Hippocampal formation (tissue), 2 donors: ENCODE measurements at regions not wholly inside any gene's neighbourhood (a gene's known extent, or its start where the extent isn't known, plus 50 kb on each side); places are given as distances from the start of the nearest gene placed in this dataset.

Experiments used
- DNase-seq, 2 donors: peaks; one replicate each; lab custom pipeline; 2025; lab: John Stamatoyannopoulos, UW

DNA sequence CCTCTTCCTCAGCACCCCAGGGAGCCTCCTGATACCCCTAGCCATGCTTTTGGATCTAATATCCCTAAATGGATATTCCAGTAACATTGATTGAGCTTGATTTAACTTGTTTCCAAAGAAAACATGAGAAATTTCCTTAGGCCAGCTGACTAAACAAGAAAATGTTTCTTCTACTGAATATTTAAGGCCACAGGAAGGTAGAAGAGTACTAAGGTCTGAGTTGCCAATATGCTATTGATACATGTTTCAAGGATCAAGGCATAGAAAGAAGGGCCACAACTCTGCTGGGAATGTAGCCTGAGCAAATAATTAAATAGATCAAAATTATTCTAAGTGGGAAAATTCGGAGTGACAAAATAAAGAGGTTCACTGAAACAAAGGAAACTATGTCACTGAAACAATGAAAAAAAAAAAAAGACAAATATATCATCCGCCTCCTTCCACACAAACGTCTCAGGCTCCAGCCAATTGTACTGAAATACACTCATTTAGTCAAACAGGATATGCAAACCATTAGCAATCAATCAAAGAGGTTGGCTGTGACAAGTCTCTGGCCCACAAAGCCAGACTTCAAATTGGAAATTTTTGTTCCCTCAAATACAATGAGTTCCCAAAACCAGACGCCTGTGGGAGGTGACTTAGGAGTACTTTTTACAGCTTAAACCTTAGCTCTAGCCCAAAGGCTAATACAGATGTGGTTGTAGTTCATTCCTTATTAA is 396.2 kb downstream of the HTR7 start:
- no peak for DNase-seq

DNA sequence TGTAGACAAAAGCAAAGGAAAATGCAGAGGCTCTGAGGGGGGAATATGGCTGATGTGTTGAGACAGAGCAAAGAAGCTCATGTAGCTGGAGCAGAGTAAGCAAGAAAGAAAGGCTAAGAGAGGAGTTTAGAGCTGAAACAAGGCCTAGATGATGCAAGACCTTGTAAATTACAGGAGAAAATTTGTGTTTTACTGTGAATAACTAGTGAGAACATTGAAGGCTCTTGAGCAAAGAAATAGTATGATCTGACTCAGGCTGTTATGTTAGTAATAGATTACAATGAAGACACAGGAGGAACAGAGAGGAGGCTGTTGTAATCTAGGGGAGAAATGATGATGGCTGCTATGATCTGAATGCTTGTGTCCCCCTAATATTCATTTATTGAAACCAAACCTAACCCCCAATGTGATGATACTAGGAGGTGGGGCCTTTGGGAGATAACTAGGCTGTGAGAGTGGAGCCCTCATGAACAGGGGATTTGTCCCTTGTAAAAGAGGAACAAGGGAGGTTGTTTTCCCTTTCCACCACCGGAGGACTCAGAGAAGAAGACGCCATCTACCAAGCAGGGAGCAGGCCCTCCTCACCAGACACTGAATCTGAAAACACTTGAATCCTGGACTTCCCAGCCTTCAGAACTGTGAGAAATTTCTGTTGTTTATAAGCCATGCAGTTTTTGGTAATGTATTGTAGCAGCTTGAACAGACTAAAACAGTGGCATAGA is 394.9 kb downstream of the HTR7 start:
- no peak for DNase-seq

DNA sequence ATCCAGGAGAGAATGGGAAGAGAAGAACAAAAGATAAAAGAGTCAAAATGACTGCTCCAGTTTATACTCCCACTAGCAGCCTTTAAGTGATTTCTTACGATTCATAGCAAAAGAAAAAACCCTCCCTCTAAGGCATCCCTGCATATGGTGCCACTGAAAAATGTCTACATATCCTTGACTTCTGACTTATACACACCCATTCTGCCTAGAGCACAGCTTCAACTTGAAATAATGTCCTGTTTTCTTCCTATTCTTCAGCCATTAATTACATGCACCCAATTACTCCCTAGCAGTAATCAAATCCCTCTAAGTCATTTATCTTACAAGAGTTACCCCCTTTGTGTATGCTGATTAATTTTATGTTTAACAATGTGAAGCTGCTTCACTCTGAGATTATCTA is 393.5 kb downstream of the HTR7 start:
- no peak for DNase-seq

DNA sequence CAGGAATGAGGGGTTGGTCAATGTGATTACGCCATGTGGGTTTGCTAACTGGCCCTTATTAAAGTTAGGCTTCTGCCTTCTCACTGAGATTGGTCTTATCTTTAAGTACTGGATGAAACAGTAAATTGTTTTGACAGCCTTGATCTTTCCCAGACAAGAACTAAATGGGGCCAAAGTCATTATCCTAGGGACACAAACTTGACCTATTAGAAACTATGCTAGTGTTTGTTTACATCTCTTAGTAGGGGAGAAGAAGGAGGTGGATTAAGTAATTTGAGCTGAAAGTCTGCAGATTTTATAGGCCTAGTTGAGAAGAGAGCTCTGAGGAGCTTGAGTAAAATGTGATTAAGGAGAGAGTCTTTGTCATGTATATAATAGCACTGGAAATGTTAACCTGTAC is 386.9 kb downstream of the HTR7 start:
- no peak for DNase-seq

DNA sequence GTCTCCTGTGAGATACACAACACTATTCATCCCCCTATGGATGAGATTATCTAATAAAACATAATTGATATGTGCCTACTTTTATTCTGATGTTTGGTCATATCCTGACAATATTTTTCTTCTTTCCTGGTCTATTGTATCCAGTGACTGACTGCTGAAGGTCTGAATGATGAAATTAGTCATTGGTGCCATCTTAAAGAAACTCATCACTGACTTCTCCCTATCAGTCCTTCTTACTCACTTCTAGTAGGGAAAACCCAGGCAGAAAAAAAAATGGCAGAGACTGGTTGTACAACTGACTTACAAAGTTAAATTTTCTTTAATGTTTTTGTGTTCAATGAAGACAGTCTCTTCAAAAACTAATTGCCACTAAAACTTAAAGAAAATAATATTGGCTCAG is 377.4 kb downstream of the HTR7 start:
- DNase-seq: no peak

DNA sequence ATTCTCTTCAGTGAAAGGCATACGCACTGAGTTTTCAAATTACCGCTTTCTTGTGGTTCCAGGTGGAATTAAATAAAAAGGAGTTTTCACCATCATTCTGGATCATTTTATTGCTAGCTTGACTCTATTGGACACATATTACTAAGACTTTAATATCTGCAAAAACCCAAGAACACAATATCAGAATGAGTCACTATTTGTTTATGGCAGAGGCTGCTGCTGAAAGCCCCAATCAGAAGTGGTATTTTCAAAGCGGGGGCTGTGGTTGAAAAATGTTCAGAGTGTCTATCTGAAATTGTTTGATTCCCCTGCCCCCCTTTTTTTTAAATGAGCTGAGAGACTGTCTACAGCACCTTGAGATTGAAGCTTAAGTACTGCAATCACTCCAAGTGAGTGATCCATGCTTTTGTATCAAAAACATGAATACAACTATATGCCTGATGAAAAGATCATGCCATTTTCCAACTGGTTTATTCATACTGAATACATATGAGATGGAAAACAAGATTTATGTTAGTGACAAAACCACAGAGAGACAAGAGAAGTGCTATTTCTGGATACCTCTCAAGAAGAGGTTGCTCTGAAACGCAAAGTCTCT is 376.4 kb downstream of the HTR7 start:
- no peak for DNase-seq

DNA sequence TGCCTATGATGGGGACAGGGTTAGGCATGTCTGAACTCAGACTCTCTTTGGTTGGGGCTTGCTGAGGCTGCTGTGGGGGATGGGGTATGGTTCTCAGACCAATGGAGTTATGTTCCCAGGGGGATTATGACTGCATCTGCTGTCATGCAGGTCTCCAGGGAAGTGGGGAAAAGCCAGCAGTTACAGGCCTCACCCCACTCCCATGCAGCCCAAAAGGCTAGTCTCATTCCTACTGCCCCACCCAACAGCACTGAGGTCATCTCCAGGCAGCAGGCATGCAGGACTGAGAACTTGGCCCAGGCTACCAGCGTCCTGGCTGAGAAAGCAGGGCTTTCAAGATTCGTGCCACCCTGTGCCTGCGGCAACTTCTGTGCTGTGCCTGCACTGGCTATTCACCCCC is 373.3 kb downstream of the HTR7 start:
- no peak for DNase-seq

DNA sequence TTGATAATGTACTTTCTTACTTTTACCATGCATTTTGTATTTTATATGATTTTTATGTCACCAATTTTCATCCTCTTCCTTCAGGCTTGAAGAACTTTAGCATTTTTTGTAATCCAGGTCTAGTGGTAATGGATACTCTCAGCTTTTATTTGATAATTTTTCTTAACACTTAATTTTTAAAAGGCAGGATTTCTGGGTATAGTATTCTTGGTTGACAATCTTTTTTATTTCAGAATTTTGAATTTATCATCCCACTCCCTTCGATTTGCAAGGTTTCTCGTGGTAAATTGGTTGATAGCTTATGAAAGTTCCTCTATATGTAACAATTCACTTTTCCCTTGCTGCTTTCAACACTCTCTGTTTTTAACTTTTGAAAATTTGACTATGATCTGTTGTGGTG is 363.7 kb downstream of the HTR7 start:
- no peak for DNase-seq

DNA sequence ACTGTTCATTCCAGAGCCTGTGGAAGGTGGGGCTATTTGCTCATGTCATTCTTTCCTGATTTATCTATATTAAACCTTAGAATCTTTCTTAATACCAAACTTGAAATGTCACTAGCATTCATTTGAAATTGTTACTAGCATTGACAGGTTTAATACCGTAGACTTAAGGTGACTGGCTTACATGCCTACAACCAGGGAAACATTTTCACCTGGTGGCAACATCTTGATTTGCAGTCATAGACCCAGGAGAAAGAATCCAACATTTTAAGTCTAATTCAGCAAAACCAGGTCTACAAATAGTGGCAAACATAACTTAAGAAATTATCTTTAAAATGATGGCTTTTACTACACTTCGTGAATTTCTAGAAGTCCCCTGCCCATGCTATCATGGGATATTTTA is 353.7 kb downstream of the HTR7 start:
- DNase-seq: no peak

DNA sequence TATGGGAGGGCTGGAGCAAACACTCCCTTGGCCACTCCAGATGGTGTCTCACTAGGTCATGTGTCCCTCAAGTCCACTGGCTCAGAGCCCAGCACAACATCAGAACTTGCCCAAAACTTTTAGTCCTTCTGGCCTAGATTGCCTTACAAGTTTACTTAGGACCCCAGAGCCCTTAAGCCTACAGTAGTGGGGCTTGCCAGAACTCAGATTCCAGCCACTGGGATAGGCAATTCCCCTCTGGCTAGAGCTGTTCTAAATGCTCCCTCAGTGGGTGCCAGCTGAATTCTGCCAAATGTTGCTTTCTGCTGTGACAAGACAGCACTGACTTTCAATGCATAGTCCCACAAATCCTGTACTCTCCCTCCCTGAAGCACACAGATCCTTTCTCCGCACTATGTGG is 331.1 kb downstream of the HTR7 start:
- no peak for DNase-seq

DNA sequence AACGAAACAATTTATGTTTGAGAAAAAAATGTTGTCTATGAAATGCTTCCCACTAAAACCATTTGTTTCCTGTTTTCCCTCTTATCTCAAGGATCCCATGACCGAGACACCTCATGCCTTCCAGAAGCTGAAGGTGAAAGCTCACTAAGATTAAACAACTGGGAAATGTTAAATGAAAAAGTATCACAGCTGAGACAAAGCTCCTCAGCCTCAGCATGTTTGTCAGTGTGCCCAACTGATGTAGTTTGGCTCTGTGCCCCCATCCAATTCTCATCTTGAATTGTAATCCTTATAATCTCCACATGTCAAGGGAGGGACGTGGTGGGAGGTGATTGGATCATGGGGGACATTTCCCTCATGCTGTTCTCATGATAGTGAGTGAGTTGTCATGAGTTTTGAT is 327.3 kb downstream of the HTR7 start:
- DNase-seq: no peak

DNA sequence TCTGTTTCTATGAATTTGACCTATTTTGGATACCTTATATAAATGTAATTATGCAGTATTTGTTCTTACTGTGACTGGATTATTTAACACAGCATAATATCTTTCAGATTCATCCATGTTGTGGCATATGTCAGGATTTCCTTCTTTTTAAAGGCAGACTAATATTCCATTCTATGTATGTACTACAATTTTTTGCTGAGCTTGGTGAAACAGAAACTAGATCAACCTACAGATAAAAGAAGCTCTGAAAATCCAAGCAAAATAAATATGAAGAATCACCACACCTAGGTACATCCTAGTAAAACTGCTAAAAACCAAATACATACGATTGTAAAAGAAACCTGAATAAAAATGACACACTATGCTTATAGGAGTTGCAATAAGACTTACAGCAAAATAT is 300.5 kb downstream of the HTR7 start:
- DNase-seq: no peak

DNA sequence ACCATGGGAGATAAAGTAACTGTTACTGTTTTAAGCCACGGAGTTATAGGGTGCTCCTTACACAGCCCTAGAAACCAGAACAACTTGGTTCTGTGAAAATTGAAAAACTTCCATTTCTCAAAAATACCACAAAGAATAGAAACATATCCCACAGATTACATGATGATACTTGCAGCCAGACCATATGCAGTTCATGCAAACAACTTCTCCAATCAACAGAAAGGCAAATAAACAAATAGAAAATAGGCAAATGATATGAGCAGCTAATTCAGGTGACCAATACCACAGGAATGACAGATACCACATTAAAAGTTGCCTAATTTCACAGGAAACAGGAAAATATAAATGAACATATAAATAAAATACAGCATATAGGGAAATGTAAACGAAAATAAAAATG is 297.5 kb downstream of the HTR7 start:
- no peak for DNase-seq

DNA sequence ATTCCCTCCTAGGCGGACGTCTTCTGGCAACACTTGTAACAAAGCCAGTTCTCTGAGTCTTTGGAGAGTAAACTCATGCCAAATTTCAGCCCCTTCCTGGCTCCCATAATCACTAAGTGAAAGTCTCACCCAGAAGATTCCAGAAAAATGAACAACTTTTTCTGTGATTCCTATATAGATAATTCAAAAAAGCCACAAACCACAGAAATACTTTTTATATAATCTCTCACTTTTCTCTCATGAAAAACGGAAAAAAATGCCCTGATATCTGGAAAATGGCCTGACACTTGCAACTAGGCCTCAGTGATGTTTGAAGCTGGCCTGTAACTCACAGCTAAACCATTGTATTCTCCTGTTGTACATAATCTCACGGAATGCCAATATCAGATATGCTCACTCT is 296.2 kb downstream of the HTR7 start:
- no peak for DNase-seq

DNA sequence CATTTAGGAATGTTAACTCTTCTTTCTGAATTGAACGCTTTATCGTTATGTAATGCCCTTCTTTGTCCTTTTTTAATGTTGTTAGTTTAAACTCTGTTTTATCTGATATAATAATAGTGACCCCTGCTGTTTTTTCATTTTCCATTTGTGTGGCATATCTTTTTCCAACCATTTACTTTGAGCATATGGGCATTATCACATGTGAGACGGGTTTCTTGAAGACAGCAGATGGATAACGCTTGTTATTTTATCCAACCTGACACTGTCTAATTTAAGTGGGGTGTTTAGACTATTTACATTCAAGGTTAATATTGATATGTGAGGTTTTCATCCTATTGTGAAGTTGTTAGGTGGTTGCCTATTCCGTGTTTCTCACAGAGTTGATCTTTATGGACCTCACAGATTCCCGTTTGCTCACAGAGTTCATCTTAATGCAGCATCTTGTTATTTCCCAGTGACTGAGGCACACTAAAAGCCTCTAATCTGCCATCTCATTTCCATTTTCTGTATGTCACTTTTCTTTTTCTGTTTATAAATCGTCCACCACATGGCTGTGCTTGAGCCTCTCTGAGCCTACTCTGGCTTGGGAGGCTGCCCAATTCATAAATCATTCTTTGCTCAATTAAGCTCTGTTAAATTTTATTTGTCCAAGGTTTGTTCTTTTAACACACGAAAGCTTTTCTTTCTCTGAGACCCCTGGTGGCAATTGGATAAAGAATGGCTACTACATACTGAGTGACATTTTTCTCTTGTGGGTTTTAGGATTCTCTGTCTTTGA is 286.2 kb downstream of the HTR7 start:
- no peak for DNase-seq

DNA sequence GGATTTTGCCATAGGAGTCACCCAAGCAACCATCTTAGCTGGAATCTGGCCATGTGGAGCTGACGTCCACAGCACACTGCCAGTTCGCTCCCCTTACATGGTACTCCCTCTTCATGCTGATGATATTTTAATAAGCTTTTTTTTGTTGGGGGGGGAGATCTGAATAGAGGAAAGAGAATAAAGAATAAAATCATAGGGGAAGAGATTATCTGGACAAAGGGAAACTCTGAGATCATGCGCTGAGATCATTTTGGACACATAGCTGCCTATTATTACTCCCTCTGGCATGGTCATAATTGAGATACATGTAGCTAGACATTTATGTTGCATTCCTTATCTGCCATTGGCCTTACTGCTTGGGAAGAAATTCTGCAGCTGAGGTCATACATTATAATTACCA is 282.7 kb downstream of the HTR7 start:
- DNase-seq: no peak

DNA sequence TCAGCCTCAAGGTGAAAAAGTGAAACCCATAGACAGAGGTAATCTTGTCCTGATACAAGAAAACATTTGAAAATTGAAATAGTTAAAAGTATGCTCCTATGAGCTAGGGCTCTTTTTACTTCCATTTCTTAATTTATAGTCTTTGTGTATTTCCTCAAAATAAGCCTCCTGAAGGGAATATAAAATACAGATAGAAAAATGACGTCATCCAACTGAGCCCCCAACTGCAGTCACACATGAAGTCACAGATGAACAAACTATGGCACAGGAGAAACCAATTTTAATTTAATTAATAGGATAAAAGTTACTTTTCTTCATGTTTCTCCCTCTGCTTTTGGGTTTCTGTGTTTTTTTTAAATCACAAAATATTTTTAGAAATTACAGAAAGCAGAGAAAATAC is 280.3 kb downstream of the HTR7 start:
- no peak for DNase-seq

DNA sequence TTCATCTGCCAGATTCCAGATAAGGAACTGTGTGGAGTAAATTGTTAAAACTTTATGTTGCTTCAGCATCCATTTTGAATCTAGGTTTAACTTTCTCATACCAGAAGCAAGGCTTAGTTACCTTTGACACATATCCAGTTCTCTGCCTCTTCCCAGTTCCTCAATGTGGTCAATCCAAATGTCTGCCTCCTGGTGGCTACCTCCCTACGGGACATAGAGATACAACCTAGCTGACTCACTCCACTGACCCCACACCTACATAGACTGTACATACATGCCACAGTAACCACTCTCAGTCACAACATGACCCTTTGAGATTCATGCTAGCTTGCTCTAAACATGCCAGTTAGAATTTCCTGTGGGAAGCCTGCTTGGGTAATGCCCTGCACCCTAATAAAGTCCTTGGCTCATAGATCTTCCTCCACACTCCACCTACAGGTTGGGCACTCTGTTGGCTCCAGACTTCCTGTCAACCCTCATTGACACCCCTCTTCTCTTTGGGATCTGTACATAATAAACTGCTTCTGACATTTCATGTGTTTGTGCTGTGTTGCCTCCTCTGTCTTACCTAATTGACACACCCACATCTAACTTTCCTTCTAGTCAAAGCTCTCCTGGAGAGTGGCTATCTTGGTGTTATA is 278.1 kb downstream of the HTR7 start:
- no peak for DNase-seq

DNA sequence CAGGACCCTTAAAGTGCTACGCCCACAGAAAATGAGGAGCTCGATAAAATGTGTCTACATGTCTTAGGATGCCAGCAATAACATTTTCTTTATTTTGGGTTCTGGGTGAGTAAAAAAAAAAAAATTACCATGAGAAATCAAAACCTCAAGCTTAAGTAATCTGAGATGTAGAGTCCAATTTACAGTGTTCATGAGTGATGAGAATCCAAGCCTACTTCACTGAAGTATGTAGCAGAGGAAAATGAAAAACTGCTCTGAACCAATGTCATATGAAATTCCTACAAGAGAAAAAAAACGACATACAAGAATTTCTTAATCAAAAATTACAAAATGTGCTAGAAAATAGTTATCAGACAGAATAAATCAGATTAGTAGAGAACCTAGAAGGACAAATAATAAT is 274.4 kb downstream of the HTR7 start:
- no peak for DNase-seq

DNA sequence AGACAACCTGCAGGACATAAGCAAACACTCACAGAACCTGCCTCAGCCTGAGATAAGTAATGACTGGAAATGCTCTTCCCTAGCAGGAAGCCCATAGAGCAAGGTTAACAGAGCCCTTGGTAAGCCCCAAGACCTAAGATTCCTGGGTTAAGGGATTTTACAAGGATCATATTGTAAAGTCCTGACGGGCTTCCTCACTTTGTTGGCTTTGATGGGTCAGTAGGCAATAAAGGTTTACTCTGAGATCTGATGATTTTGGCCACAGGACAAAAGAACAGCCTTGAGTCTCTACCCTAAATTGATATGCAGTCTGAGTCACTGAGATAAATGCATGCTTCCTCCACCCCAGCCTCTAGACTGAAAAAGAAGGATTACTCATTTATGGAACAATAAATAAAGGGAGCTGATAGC is 270.8 kb downstream of the HTR7 start:
- no peak for DNase-seq

DNA sequence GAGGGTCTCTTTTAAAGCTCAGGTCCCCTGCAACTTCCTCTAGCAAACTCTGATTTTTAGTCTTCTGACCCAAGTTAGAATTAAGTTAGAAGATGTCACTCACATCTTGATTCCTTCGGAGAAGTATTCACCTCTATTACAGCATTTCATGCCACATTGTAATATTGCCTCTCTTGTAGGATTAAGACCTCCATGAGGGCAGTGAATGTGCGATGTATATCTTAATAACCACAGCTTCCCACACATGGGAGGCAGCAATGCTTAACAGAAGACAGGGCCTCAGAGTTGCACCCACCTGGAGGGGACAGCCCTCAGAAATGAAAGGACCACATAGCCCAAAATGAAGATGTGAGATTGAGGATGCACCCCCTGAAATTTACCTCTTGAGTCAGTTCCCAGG is 270.3 kb downstream of the HTR7 start:
- DNase-seq: no peak

DNA sequence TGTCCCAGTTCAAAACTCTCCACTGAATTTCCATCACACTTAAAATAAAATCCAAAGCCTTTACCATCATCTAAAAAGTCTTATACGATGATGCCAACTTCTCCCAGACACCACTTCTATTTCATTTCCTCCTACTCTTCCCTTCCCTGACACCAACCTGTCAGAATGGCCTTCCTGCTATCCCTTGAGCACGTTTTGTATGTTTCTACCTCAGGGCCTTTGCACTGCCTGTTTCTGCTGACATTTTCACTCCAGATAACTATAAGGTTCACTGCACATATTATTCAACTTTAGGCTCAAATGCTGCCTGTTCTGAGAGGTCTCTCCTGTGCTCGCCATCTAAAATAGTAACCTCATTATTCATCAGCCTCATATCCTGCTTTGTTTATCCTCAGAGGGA is 269.6 kb downstream of the HTR7 start:
- DNase-seq: no peak
